PC-3 (cell line): ENCODE measurements at regions not wholly inside any gene's neighbourhood (a gene's known extent, or its start where the extent isn't known, plus 50 kb on each side); places are given as distances from the start of the nearest gene placed in this dataset.

Experiments
- ATAC-seq: fragments of 200-7000 bp; cut with Tn5 transposase; 2 replicates; pipeline ENCODE4 v1.9.1; 2020; ENCODE audit warnings: mild to moderate bottlenecking, moderate library complexity
- BruUV-seq: library from RNA; stranded (reverse); fragments of 400-500 nt; replicated peaks from 2 replicates; lab custom pipeline; 2021; lab: Mats Ljungman, UMichigan
- CTCF ChIA-PET: fragments of 300-600 bp; sonication (Branson Sonifier 250); formaldehyde crosslinking; loops from one replicate; lab custom pipeline; 2022; ENCODE audit warnings: antibody characterized with exemption; lab: Charles Lee
- POLR2A ChIA-PET: fragments of 300-600 bp; sonication (Branson Sonifier 250); formaldehyde crosslinking; loops from one replicate; lab custom pipeline; 2022; ENCODE audit warnings: antibody characterized with exemption; ENCODE audit not compliant: unreplicated experiment; lab: Charles Lee
- DNase-seq: peaks from one replicate; pipeline ENCODE4 v3.0.0-alpha.2; 2015
- H2AFZ ChIP-seq: fragments of 300-600 bp; sonication (generic); 2 replicates; pipeline ENCODE4 v1.6.0; 2016; ENCODE audit warnings: antibody characterized with exemption, low read length
- H3F3A ChIP-seq: fragments of 300-600 bp; sonication (generic); one replicate; pipeline ENCODE4 v1.6.0; 2017; ENCODE audit warnings: antibody characterized with exemption, low read length, control low read depth, mild to moderate bottlenecking; ENCODE audit not compliant: unreplicated experiment
- H3K27ac ChIP-seq: fragments of 300-600 bp; sonication (generic); 2 replicates; pipeline ENCODE4 v1.5.1; 2016; ENCODE audit warnings: mild to moderate bottlenecking, low read length
- H3K27me3 ChIP-seq: fragments of 300-600 bp; sonication (generic); 2 replicates; pipeline ENCODE4 v1.6.1; 2016; ENCODE audit warnings: low read length, mixed read lengths
- H3K36me3 ChIP-seq: fragments of 300-600 bp; sonication (generic); 2 replicates; pipeline ENCODE4 v1.6.1; 2016; ENCODE audit warnings: low read depth, mixed run types, low read length, mixed read lengths
- H3K4me1 ChIP-seq: fragments of 300-600 bp; sonication (generic); 2 replicates; pipeline ENCODE4 v1.5.1; 2016; ENCODE audit warnings: low read length; ENCODE audit not compliant: insufficient read depth
- H3K4me2 ChIP-seq: fragments of 300-600 bp; sonication (generic); 2 replicates; pipeline ENCODE4 v1.6.0; 2016; ENCODE audit warnings: low read length
- H3K4me3 ChIP-seq: fragments of 300-600 bp; sonication (generic); 2 replicates; pipeline ENCODE4 v1.5.1; 2016; ENCODE audit warnings: mild to moderate bottlenecking, low read length, mixed read lengths
- H3K79me2 ChIP-seq: fragments of 300-600 bp; sonication (generic); 2 replicates; pipeline ENCODE4 v1.6.1; 2017; ENCODE audit warnings: low read length, mixed read lengths
- H3K9ac ChIP-seq: fragments of 300-600 bp; sonication (generic); 2 replicates; pipeline ENCODE4 v1.6.0; 2016; ENCODE audit warnings: mild to moderate bottlenecking, low read length
- H3K9me2 ChIP-seq: fragments of 300-600 bp; sonication (generic); replicated peaks from 2 replicates; pipeline ENCODE4 v1.6.1; 2016; ENCODE audit warnings: mixed run types, low read length, mixed read lengths
- H3K9me3 ChIP-seq: fragments of 300-600 bp; sonication (generic); 2 replicates; pipeline ENCODE4 v1.6.1; 2016; ENCODE audit warnings: low read length, mixed read lengths
- H4K20me1 ChIP-seq: fragments of 300-600 bp; sonication (generic); 2 replicates; pipeline ENCODE4 v1.6.1; 2016; ENCODE audit warnings: low read length, mixed read lengths
- CTCF ChIP-seq: fragments of 300-600 bp; sonication (generic); conservative IDR thresholded peaks from 2 replicates; pipeline ENCODE4 v1.5.1; 2017; ENCODE audit warnings: antibody characterized with exemption, low read depth, mild to moderate bottlenecking, low read length
- EZH2 ChIP-seq: fragments of 300-600 bp; sonication (generic); IDR thresholded peaks from one replicate; pipeline ENCODE4 v1.6.1; 2017; ENCODE audit warnings: antibody characterized with exemption, mild to moderate bottlenecking, low read length; ENCODE audit not compliant: unreplicated experiment
- EZH2phosphoT487 ChIP-seq: fragments of 300-600 bp; sonication (generic); IDR thresholded peaks from 2 replicates; pipeline ENCODE4 v1.6.1; 2018; ENCODE audit warnings: mild to moderate bottlenecking, antibody characterized with exemption, low read length, borderline replicate concordance
- intact Hi-C: fragments of 100-400 bp; cut with micrococcal nuclease; formaldehyde crosslinking; loops from 2 replicates; pipeline ENCODE4 v1.9.0; 2023

DNA sequence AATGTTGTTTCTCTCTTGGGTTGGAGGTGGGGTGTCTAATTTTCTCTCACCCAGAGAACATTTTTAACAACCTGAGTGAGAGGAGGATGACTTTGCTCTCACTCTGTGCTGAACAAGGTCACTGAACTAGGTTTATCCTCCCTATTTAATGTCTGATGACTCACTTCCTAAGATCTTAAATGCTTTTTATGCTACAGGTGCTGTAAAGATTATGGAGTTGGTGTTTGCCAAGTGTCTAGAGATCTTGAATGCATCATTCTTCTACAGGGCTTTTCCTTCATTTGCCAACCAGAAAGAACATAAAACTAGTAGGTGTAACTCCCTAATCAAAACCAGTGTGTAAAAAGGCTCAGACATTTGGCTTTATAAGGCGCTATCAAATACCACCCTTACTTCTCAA, 350.5 kb upstream of the ETAA1 start:
- Histone ChIP-seq H3K4me1 (peaks cover 13% of the 10 kb centered on the region), H3K9me3 (no peaks in the 10 kb centered on the region), H3K4me2 (no peak overlapping the region), H3K27me3 (no peaks in the 10 kb centered on the region), H2AFZ (no peak overlapping the region), H3K9me2 (no peaks in the 10 kb centered on the region), H3F3A (no peaks in the 10 kb centered on the region), H3K4me3 (no peak overlapping the region), H3K79me2 (no peaks in the 10 kb centered on the region), H4K20me1 (no peaks in the 10 kb centered on the region), H3K27ac (no peak overlapping the region), H3K36me3 (no peaks in the 10 kb centered on the region), H3K9ac (no peak overlapping the region)
- ChIA-PET POLR2A (no interaction called here), CTCF (no interaction called here)
- no peak for TF ChIP-seq EZH2phosphoT487
- TF ChIP-seq EZH2 = no peak
- TF ChIP-seq CTCF = no peak
- ATAC-seq (peak; percentile 49), DNase-seq (peak; percentile 68)
- intact Hi-C loops = loop anchor here (5.0 kb wide), 1 partner anchor 416 kb away; no protein-coding TSS in a partner anchor
- BruUV-seq = no TSS peak

GRCh38 chr2:67048314-67048713, 348.8 kb upstream of the ETAA1 start:
- H3K27me3 ChIP-seq = no peaks in the 10 kb centered on the region
- no peak overlapping the region for H3K4me3 ChIP-seq
- H2AFZ ChIP-seq = no peak overlapping the region
- POLR2A ChIA-PET = no interaction called here
- TF ChIP-seq EZH2phosphoT487 (no peak), CTCF (peak; percentile 41)
- no peaks in the 10 kb centered on the region for H3F3A ChIP-seq
- no peak overlapping the region for H3K27ac ChIP-seq
- intact Hi-C loops = loop anchor here (5.0 kb wide), 1 partner anchor 414 kb away; no protein-coding TSS in a partner anchor
- no peaks in the 10 kb centered on the region for H4K20me1 ChIP-seq
- H3K9ac ChIP-seq = no peak overlapping the region
- H3K79me2 ChIP-seq = no peaks in the 10 kb centered on the region
- no peaks in the 10 kb centered on the region for H3K9me3 ChIP-seq
- H3K4me2 ChIP-seq = no peak overlapping the region
- peaks cover 13% of the 10 kb centered on the region for H3K4me1 ChIP-seq
- no peaks in the 10 kb centered on the region for H3K9me2 ChIP-seq
- ATAC-seq = no peak
- H3K36me3 ChIP-seq = no peaks in the 10 kb centered on the region
- CTCF ChIA-PET = no interaction called here
- DNase-seq = peak; percentile 12
- no TSS peak for BruUV-seq

DNA sequence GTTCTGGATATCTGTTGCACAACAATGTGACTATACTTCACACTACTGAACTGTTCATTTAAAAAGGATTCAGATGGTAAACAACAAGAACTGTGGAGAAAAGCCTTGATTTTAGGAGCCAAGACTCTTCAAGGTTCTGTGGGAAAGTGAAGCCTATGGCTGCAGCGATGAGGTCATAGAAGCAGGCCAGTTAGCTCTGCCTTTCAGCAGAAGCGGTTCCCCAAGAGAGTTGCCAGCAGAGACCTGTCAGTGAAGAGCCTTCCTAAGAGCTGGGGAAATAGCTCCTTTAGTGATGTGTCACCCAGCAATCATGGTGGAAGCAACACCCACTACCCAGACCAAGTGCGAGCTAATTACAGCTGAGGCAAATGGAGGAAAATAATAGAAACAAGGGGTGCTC, 346.5 kb upstream of the ETAA1 start:
- no peak overlapping the region for H2AFZ ChIP-seq
- DNase-seq (no peak), ATAC-seq (no peak)
- no peaks in the 10 kb centered on the region for H3K79me2 ChIP-seq
- peaks cover 16% of the 10 kb centered on the region for H3K27me3 ChIP-seq
- H3K4me1 ChIP-seq = peaks cover 13% of the 10 kb centered on the region
- POLR2A ChIA-PET = no interaction called here
- CTCF ChIA-PET = no interaction called here
- BruUV-seq = no TSS peak
- intact Hi-C loops = no loop called here
- H3K36me3 ChIP-seq = no peaks in the 10 kb centered on the region
- no peak overlapping the region for H3K4me2 ChIP-seq
- H4K20me1 ChIP-seq = no peaks in the 10 kb centered on the region
- H3K27ac ChIP-seq = no peak overlapping the region
- H3K9me2 ChIP-seq = no peaks in the 10 kb centered on the region
- no peaks in the 10 kb centered on the region for H3F3A ChIP-seq
- no peak overlapping the region for H3K4me3 ChIP-seq
- H3K9me3 ChIP-seq = no peaks in the 10 kb centered on the region
- H3K9ac ChIP-seq = no peak overlapping the region
- TF ChIP-seq CTCF (no peak), EZH2 (no peak), EZH2phosphoT487 (no peak)
